Right hindlimb (tissue), 1 donor: ENCODE measurements at regions not wholly inside any gene's neighbourhood (a gene's known extent, or its start where the extent isn't known, plus 50 kb on each side); places are given as distances from the start of the nearest gene placed in this dataset.

Source experiments
- DNase-seq: peaks from one replicate; pipeline ENCODE4 v3.0.0-alpha.2; 2018

- no peak for DNase-seq
These were observed 319.1 kb downstream of the ANXA1 start for GRCh38 chr9:73470766-73471165.

GRCh38 chr9:73474002-73474600 lies 322.4 kb downstream of the ANXA1 start:
- no peak for DNase-seq

GRCh38 chr9:73474625-73475024 lies 323.0 kb downstream of the ANXA1 start:
- DNase-seq, result no peak

GRCh38 chr9:73494894-73495293 lies 343.2 kb downstream of the ANXA1 start:
- DNase-seq, result no peak

GRCh38 chr9:73497796-73498195 lies 346.1 kb downstream of the ANXA1 start:
- no peak for DNase-seq

GRCh38 chr9:73515216-73515615 lies 363.6 kb downstream of the ANXA1 start:
- DNase-seq, result no peak

GRCh38 chr9:73523391-73523790 lies 371.7 kb downstream of the ANXA1 start:
- no peak for DNase-seq

- no peak for DNase-seq
These were observed 373.7 kb downstream of the ANXA1 start for GRCh38 chr9:73525350-73525749.

GRCh38 chr9:73527521-73527920 lies 375.9 kb downstream of the ANXA1 start:
- no peak for DNase-seq

GRCh38 chr9:73528926-73529325 lies 377.3 kb downstream of the ANXA1 start:
- DNase-seq, result no peak

- no peak for DNase-seq
These were observed 378.0 kb downstream of the ANXA1 start for GRCh38 chr9:73529666-73530065.

GRCh38 chr9:73531051-73531532 lies 379.4 kb downstream of the ANXA1 start:
- DNase-seq, result no peak

- DNase-seq, result no peak
These were observed 380.0 kb downstream of the ANXA1 start for GRCh38 chr9:73531658-73532057.

GRCh38 chr9:73532985-73533384 lies 381.3 kb downstream of the ANXA1 start:
- DNase-seq, result no peak

GRCh38 chr9:73536403-73536802 lies 384.7 kb downstream of the ANXA1 start:
- DNase-seq, result no peak

- DNase-seq, result no peak
These were observed 385.9 kb downstream of the ANXA1 start for GRCh38 chr9:73537561-73537960.

- no peak for DNase-seq
These were observed 388.3 kb downstream of the ANXA1 start for GRCh38 chr9:73539881-73540390.

- no peak for DNase-seq
These were observed 390.3 kb downstream of the ANXA1 start for GRCh38 chr9:73541923-73542322.

- DNase-seq, result no peak
These were observed 392.1 kb downstream of the ANXA1 start for GRCh38 chr9:73543727-73544126.

- no peak for DNase-seq
These were observed 396.5 kb downstream of the ANXA1 start for GRCh38 chr9:73548201-73548600.

GRCh38 chr9:73549991-73550390 lies 398.3 kb downstream of the ANXA1 start:
- DNase-seq, result no peak

GRCh38 chr9:73553295-73553694 lies 401.6 kb downstream of the ANXA1 start:
- no peak for DNase-seq

- no peak for DNase-seq
These were observed 406.8 kb downstream of the ANXA1 start for GRCh38 chr9:73558471-73558870.

- DNase-seq, result no peak
These were observed 413.4 kb downstream of the ANXA1 start for GRCh38 chr9:73565026-73565425.

GRCh38 chr9:73565833-73566465 lies 414.3 kb downstream of the ANXA1 start:
- no peak for DNase-seq
